NCI-H748 treated with DMSO at 0.1 percent for 48 hours (cell line): ENCODE measurements at regions not wholly inside any gene's neighbourhood (a gene's known extent, or its start where the extent isn't known, plus 50 kb on each side); places are given as distances from the start of the nearest gene placed in this dataset.

Experiments
- DNase-seq: peaks from one replicate; lab custom pipeline; 2025; lab: John Stamatoyannopoulos, UW

DNA sequence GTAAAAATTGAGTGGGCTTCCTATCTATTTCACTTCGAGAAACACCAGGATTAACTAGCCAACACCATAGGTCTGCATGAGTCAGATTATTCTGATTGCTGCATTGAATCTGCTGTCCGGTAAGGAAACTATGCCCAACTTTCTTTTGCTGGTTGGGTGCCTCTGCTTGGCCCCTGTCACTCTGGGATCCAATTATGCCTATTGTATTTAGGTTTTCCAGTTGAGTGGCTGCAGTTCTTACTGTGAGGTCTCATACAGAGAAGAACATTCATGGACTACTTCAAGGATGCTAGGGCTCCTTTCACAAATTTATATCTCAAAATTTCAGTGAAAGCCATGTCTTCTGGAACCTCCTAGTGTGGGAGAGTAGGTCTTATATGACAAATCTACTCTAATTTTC is 215.1 kb upstream of the SORCS1 start:
- no peak for DNase-seq

DNA sequence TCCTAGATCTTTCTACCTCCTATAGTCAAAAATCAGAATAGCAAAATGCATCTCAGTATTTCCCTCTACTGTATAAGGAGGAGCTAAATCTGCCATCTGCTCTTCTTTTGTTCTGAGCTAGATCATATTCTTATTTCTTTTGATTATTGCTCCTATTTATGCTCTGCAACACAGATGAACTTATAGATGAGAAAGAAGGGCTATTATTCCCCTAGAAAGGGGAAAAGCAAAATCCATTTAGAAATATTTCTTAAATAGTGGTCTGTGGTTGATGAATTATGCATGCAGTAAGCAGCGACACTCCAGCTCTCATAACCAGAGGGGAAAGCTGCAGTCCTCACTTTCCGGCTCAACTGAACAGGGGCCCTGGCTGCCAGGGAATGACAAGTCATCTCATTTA is 207.3 kb upstream of the SORCS1 start:
- no peak for DNase-seq

DNA sequence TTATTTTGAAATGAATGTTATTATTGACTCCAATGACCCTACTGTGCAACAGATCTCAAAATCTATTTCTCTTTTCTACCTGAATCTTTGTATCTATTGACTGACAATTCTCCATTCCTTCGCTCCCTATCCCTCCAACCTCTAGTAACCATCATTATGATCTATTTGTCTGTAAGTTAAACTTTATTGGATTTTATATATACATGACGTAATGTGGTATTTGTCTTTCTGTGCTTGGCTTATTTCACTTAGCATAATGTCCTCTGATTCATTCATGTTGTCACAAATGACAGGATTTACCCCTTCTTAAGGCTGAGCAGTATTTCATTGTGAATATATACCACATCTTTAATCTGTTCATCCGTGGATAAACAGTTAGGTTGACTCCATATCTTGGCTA is 200.4 kb upstream of the SORCS1 start:
- DNase-seq = no peak

DNA sequence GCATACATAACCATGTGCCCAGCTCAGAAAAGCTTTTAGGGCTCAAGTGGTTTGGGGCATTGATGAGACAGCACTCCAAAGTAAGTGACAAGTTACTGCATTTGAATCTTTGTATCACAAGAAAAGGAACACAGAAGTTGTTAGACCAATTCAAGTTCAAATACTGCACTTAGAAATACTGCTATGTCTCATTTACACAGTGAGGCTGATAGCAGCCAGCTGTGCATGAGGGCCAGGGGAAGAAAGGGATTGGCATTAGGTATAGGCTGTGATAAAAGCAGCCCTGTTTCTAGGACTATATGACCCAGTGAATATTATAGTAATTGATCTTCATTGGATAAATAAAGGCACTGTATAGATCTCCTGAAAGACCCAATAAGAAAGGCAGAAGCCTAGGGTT is 197.8 kb upstream of the SORCS1 start:
- no peak for DNase-seq

DNA sequence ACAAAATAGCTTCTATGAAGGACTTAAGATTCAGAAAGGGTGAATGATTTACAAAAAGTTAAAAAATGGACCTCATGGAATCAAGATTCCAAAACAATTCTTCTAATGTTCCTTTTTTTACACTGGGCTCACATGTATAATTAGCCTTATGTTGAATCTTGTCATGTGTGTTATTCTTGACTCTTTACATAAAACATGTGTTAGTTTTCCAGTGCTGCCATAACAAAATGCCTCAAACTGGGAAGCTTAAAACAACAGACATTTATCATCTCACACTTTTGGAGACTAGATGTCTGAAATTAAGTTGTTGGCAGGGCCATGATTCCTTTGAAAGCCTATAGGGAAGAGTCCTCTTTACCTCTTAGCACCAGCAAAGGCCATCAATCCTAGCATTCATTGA is 192.5 kb upstream of the SORCS1 start:
- no peak for DNase-seq

DNA sequence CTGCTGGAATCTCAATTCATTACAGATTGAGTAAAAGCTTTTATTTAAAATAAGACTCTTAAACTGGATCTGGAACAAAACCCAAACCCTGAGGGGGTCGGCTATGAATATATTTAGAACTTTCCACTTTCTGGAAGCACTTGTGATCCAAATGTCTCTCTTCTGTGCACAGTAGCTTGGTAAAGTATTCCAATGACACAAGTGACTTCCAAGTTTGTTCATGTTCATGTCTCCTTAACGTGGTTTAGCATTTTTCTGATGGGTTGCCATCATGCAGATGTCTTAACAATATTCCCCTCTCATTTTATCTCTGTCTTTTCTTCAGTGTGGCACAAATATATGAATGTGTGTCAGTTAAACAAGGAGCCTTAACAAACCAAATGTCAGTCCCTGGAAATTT is 191.9 kb upstream of the SORCS1 start:
- DNase-seq = no peak

DNA sequence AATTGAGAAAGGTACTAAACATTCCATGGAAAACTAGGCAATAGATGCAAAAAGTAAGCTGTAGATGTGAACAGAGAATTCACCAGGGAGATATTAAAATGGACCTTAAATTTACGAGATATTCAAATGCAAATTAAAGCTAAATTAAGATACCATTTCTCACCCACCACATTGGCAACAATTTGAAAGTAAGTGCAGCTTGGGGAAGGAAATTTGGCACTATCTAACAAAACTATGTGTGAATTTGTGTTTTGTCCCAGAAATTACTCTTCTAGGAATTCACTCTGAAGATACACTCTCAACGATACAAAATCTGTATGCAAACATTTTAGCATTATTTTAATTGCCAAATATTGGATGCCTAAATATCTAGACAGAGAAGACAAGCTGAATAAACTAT is 178.2 kb upstream of the SORCS1 start:
- DNase-seq = no peak

DNA sequence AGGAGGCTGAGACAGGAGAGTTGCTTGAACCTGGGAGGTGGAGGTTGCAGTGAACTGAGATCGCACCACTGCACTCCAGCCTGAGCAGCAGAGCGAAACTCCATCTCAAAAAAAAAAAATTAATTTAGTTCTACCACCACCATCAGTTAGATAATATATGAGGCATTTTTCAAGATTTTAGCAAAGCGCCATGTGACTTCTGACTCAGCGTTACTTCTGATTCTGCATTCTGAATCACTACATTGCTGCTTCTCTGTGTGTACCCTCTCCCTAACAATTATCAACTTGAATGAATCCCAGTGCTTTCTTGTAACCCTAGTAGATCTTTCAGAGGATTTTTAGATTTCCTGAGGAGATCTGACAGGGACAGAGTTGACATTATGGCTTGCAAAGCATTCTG is 176.8 kb upstream of the SORCS1 start:
- DNase-seq = no peak

DNA sequence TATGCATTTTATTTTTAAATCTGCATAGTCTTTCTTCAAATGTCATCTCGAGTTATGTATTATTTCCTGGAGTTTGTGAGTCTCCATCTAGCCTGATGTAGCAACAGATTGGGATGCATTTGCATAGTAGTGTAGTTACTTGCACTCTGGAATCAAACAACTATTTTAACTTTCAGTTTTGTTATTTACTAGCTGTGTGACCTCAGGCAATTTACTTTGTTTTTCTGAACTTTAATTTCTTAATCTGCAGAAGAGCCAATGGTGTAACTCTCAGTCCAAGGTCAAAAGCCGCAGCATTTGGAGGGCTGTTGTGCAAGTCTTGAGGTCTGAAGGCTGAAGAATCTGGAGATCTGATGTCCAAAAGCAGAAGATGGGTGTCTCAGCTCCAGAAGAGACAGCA is 175.8 kb upstream of the SORCS1 start:
- DNase-seq = no peak

DNA sequence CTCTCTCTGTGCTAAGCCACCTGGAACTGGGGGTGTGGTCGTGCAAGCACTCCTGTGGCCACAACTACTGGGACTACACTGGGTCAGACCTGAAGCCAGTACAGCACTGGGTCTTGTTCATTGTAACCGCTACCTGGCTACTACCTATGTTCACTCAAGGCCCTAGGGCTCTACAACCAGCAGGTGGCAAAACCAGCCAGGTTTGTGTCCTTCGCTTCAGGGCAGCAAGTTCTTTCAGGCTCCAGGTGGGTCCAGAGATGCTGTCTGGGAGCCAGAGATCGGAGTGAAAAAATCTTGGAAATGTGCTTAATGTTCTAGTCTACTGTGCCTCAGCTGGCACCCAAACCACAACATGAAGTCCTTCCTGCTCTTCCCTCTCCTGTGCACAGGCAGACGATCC is 171.6 kb upstream of the SORCS1 start:
- no peak for DNase-seq

DNA sequence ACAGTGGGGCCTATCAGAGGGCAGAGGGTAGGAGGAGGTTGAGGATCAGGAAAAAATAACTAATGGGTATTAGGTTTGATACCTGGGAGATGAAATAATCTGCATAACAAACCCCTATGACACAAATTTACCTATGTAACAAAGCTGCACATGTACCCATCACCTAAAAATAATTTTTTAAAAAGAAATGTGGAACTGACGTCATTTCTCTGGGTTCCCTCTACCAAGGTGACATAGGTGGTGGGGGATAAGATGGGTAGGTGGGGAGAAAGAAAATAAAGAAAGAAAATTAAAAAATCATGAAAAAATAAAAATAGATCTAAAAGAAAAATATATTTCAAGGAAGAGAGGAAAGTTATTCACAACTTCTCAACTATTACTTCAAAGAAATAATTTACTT is 153.1 kb upstream of the SORCS1 start:
- no peak for DNase-seq

DNA sequence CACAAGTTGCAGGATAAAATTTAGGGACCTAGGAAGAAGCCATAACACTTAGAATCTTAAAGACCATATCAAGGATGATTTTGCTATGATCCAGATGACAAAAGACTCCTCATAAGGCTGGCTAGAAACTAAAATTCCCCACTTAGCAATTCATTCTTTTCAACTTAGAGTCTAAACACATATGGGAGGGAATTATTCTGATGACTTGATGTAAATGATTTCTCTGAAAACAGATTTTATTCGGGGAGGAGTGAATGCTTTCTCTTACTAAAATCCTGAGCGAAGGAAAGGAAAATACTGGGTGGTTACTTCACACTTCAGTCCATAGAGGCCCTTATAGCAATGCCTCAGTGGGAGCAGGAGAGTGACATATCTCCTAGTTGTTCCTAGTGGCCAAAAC is 138.7 kb upstream of the SORCS1 start:
- no peak for DNase-seq

DNA sequence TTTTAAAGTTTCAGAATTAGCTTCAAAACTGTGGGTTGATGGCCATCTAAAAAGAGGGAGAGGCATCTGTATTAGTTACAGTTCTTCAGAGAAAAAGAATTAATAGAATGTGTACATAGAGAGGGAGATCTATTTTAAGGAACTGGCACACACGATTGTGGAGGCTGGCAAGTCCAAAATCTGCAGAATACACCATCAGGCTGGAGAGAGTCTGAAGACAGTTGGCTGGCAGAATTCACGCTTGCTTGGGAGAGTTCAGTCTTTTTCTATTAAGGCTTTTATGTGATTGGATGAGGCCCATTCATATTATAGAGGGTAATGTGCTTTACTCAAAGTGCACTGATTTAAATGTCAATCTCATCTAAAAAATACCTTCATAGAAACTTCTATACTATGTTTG is 135.1 kb upstream of the SORCS1 start:
- DNase-seq = no peak

DNA sequence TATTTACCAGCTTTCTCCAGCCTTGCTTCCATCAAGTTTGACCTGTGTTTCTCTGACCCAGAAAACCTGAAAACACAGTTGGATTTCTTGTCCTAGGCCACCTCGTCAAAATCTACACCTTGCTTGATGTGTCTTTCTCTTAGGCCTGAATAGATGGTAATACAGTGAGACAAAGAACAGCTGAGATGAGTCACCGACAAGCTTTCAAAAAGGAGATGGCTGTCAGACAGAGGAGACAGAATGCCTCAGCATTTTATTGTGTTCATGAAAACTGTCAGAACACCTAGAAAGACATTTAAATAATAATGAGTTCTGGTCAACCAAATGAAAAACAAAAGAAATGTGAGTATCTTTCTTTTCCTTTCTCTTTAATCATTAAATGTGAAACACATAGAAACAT is 119.7 kb upstream of the SORCS1 start:
- no peak for DNase-seq

DNA sequence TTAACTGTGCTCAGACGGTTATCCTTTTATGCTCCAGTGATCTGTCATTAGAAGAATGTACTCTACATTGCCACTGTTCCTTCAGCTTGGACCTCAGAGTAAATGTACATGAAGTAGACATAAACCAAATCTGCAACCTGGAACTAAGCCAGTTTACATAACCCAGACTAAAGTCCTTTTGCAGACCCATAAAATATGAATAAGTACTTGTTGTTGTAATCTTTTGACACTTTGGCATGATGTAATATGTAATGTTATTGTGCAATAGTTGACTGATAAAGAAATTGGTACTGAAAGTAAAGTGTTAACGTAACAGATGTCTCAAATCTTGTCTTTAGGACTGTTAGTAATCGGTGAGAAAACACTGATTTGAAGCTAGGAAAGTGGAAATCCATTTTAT is 115.8 kb upstream of the SORCS1 start:
- no peak for DNase-seq

DNA sequence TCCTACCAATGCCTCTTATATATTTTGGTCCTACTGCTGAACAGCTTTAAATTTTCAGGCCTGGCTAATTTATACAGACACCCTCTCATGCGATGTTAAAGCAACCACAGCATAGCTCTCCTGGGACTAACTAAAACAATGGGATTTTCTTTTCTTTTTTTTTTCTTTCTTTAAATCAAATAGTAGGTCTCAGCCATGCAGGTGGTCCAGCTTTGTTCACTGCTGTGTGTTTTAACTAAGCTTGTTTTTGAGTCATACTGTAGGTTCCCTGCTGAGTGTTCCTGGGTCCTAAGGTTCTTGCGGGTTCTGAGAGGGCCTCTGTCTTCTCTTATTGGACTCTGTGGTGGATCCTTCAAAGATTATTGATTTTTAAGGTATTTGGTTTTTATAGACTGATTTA is 113.1 kb upstream of the SORCS1 start:
- no peak for DNase-seq

DNA sequence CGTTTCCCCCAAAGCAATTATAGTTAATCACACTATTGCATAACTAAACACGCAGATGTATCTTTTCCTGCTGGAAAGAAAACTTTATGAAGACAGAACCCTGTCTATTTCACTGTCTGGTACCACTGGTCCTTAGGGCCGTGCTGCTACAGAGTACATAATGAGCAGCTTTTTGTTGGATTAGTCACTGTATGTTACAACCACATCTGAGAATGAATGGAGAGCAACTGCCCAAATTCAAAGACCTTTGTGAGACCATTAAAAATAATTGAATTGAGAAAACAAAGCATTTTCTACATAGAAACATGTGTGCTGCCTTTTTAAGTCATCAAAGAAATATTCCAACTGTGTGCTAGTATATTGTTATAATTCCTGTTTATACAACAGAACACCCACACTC is 111.3 kb upstream of the SORCS1 start:
- DNase-seq = no peak

DNA sequence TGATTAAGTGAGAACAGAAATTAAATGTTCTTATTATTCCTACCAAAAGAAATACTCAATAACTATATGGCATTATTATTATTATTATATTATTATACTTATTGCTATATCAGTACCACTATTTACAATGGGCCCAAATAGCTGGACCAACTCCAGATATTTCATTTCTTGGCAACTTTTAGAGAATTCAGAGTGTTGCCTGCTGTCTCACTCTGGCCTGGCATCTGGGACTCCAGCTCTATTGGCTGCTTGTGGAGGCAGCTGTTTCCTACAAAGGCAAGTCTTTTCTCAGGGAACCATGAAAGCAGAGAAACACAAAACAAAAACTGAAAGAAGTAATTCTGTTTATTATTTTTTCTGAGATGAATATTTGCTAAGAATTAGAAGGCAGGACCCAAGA is 105.1 kb upstream of the SORCS1 start:
- DNase-seq = no peak

DNA sequence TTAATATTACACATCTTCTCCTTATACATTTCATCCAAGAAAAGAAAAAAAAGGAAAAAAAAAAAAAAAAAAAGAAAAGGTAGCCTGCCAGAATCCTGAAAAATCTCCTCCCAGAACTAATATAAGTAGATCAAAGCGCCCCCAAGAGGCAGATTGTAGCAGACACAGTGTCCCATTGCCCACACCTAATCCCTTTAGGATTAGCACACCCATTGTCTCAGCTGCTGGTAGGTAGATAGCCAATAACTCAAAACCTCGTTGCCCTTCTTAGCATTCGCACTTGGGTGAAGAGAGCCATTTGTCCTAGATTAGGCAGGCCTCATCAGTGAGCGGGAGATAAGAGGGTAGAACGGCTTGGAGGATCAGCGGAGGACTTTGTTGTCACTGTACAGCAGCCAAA is 100.2 kb upstream of the SORCS1 start:
- DNase-seq = no peak

DNA sequence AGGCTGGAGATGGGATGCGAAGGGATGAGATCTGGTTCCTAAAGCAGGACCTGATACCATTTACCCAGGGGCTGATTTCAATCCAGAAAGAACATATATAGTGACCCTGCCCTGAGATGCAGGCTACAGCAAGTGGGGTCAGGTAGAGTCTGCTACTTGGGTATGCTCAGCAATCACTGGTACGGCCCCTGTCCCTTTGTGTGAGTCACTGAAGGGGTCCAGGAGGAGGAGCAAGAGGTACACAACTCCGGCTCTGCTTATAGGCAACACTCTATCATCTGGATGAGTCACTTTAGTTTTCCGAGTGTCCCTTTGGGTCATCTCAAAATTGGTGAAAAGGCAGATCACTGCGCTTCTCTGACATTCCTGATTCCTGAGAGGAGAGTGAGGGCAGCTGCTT is 79.6 kb upstream of the SORCS1 start:
- DNase-seq = no peak

DNA sequence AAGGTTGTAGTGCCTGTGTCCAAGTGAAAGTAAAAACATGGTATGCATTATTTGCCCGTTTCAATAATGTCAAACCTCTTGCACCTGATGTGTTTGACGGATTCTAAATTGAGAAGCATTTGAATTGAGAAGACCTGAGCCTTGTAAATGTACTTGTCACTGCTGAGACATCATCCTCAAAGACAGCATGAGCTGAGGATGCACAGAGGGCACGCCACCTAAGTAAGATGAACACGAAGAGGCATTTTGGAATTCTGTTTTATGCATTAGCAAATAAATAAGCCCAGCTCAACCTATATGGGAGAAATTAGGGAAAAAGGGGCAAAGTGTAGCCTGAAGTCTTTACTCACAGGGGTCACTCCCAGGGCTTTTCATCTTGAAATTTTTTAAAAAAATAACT is 73.8 kb upstream of the SORCS1 start:
- DNase-seq = no peak

DNA sequence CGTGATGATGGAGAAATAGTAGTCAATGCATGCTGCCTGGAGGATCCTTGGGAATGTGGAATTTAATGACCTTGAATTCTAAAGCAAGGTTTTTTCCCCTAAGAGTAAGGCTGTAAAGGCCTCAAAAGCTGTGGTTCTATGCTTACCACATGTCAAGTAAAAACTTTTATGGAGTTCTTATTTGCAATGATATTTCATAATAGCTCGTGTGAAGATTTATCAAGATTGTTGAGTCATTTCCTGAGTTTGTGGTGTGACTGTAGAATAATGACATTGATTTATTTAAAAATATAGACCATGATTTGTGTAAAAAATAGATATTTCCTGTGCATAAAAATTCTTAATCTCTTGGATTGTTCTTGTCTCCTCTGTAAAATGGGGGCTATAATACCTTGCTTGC is 67.5 kb upstream of the SORCS1 start:
- DNase-seq = no peak

DNA sequence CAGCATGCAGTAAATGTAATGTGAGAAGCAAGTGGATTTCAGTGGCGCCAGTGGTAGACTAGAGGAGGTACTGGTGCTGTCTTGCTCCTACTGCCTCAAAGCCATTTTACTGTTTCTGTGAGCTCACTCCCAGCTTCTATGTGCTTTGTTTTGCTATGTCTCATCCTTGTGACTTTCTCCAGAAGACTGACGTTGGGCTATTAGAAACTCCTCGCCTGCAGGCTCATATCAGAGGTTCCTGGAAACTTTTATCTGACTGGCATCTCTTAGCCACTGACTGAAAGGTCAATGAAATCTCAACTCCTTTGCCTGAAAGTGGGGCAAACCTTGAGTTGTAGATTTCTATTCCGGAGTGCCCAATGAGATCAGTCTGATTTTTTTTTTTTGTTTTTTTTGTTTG is 66.4 kb upstream of the SORCS1 start:
- DNase-seq = no peak

DNA sequence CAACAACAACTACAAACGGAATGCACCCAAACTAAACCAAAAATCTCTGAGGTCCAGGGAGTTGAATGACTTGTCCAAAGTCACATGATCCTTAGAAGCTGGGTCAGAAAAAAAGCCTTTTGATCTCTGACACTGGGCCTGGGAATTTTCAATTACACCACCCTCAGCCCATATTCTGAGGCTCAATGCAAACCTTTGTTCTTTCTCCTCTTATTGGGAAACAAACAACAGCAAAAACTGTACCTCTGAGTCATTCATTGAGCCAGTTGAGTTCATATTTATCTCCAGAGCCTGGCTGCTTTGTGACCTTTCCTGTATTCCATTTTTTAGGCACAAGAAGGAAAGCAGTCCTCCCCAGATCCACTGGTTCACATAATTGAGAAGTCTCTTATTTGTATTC is 51.2 kb upstream of the SORCS1 start:
- no peak for DNase-seq
